Right lobe of liver (tissue), 4 donors: ENCODE measurements at regions not wholly inside any gene's neighbourhood (a gene's known extent, or its start where the extent isn't known, plus 50 kb on each side); places are given as distances from the start of the nearest gene placed in this dataset.

Experiments used
- CTCF ChIP-seq, 4 donors: fragments of 200-600 bp in 3 of 4; fragments of 450-650 bp in 1 of 4; IDR thresholded peaks; one replicate each; pipeline versions ENCODE4 v1.5.1 to v1.8.0; 2016 to 2022; ENCODE audit warnings: antibody characterized with exemption in 4 of 4, mild to moderate bottlenecking in 2 of 4
- POLR2A ChIP-seq: fragments of 450-650 bp; IDR thresholded peaks from one replicate; pipeline ENCODE4 v1.6.1; 2017; ENCODE audit warnings: antibody characterized with exemption, mild to moderate bottlenecking
- donor health status: DM: no; HTN: no; CAD: no.
- donor health status: DM: no; HTN: no; CAD: no.
- donor health status: DM: no; HTN: yes; CAD: no.

- TF ChIP-seq CTCF (IDR thresholded peaks at IDR 0.05) (no peak), POLR2A (no peak)
These were observed 58.0 kb upstream of the ZNF521 start for GRCh38 chr18:25409971-25410370.
